ENCODE measurements at regions not wholly inside any gene's neighbourhood (a gene's known extent, or its start where the extent isn't known, plus 50 kb on each side); places are given as distances from the start of the nearest gene placed in this dataset.
A peak's percentile ranks its signal among the peaks of the same experiment; 100 is the strongest.

GRCh38 chr1:102365071-102365470 is 368.3 kb upstream of the OLFM3 start:
- H3K79me1 ChIP-seq (ENCODE audit: low read length), result peaks cover 2% of the 10 kb centered on the region
- no peak overlapping the region for H4K8ac ChIP-seq (ENCODE audit: low read depth, low read length)
- H3K9ac ChIP-seq (ENCODE audit: low read length), result no peak overlapping the region
- no peak overlapping the region for H3K4me2 ChIP-seq (ENCODE audit: low read length)
- no peak overlapping the region for H2AK5ac ChIP-seq (ENCODE audit: low read length)
- H2BK5ac ChIP-seq (ENCODE audit: low read depth, low read length, poor library complexity), result no peak overlapping the region
- peak overlapping the region; percentile 40 for H3K27ac ChIP-seq (ENCODE audit: low read depth, low read length)
- no peak overlapping the region for H3K4me3 ChIP-seq (ENCODE audit: low read depth, low read length)
- H3K36me3 ChIP-seq (ENCODE audit: control insufficient read depth in 1 of 2, insufficient read depth in 2 of 2, low read length in 2 of 2), result no peaks in the 10 kb centered on the region
- no peak for DNase-seq
- no peak overlapping the region for H3K4ac ChIP-seq (ENCODE audit: low read depth, low read length)
- H3K18ac ChIP-seq (ENCODE audit: low read length), result no peak overlapping the region
- no peak overlapping the region for H2BK12ac ChIP-seq (ENCODE audit: low read length)
- no CpG with 5 or more reads among the region's 3 CpGs for WGBS (ENCODE audit: extremely low coverage, insufficient coverage, insufficient read length)
- no peaks in the 10 kb centered on the region for H3K27me3 ChIP-seq (ENCODE audit: insufficient read depth, low read length)
- no peaks in the 10 kb centered on the region for H3K79me2 ChIP-seq (ENCODE audit: control insufficient read depth, insufficient read depth, low read length, poor library complexity)
- no peak overlapping the region for H3K23ac ChIP-seq (ENCODE audit: low read length)
- H3K9me3 ChIP-seq (ENCODE audit: insufficient read depth, low read depth, low read length), result peaks cover 1% of the 10 kb centered on the region
- H2AFZ ChIP-seq (ENCODE audit: insufficient read depth, low read length, poor library complexity), result no peak overlapping the region
- no peak overlapping the region for H4K12ac ChIP-seq (ENCODE audit: low read depth, low read length)
- H3K14ac ChIP-seq (ENCODE audit: low read length), result no peak overlapping the region
- H3K4me1 ChIP-seq (ENCODE audit: control insufficient read depth in 1 of 2, insufficient read depth in 2 of 2, low read length in 2 of 2), result no peaks in the 10 kb centered on the region
- no peak overlapping the region for H4K91ac ChIP-seq (ENCODE audit: low read depth, low read length)
- no peak overlapping the region for H2BK120ac ChIP-seq (ENCODE audit: insufficient read depth, low read length, poor library complexity)

GRCh38 chr1:102336602-102337001 is 339.9 kb upstream of the OLFM3 start:
- Histone ChIP-seq H3K27ac (ENCODE audit: low read depth, low read length) (no peak overlapping the region), H3K9ac (ENCODE audit: low read length) (no peak overlapping the region), H2BK12ac (ENCODE audit: low read length) (no peak overlapping the region), H3K9me3 (ENCODE audit: insufficient read depth, low read depth, low read length) (no peaks in the 10 kb centered on the region), H3K4ac (ENCODE audit: low read depth, low read length) (no peak overlapping the region), H2AK5ac (ENCODE audit: low read length) (no peak overlapping the region), H3K79me2 (ENCODE audit: control insufficient read depth, insufficient read depth, low read length, poor library complexity) (no peaks in the 10 kb centered on the region), H2AFZ (ENCODE audit: insufficient read depth, low read length, poor library complexity) (no peak overlapping the region), H4K12ac (ENCODE audit: low read depth, low read length) (no peak overlapping the region), H3K4me3 (ENCODE audit: low read depth, low read length) (no peak overlapping the region), H3K27me3 (ENCODE audit: insufficient read depth, low read length) (no peaks in the 10 kb centered on the region), H3K79me1 (ENCODE audit: low read length) (no peaks in the 10 kb centered on the region), H3K23ac (ENCODE audit: low read length) (no peak overlapping the region), H4K91ac (ENCODE audit: low read depth, low read length) (no peak overlapping the region), H3K18ac (ENCODE audit: low read length) (no peak overlapping the region), H3K4me2 (ENCODE audit: low read length) (no peak overlapping the region), H3K14ac (ENCODE audit: low read length) (no peak overlapping the region), H3K4me1 (ENCODE audit: control insufficient read depth in 1 of 2, insufficient read depth in 2 of 2, low read length in 2 of 2) (no peaks in the 10 kb centered on the region), H2BK120ac (ENCODE audit: insufficient read depth, low read length, poor library complexity) (no peak overlapping the region), H4K8ac (ENCODE audit: low read depth, low read length) (no peak overlapping the region), H2BK5ac (ENCODE audit: low read depth, low read length, poor library complexity) (no peak overlapping the region), H3K36me3 (ENCODE audit: control insufficient read depth in 1 of 2, insufficient read depth in 2 of 2, low read length in 2 of 2) (no peaks in the 10 kb centered on the region)
- DNase-seq, result no peak
- no CpG with 5 or more reads among the region's 5 CpGs for WGBS (ENCODE audit: extremely low coverage, insufficient coverage, insufficient read length)

- H3K4me2 ChIP-seq (ENCODE audit: low read length), result no peak overlapping the region
- H3K14ac ChIP-seq (ENCODE audit: low read length), result no peak overlapping the region
- no peak overlapping the region for H2BK120ac ChIP-seq (ENCODE audit: insufficient read depth, low read length, poor library complexity)
- no peak overlapping the region for H2AFZ ChIP-seq (ENCODE audit: insufficient read depth, low read length, poor library complexity)
- H3K79me1 ChIP-seq (ENCODE audit: low read length), result no peaks in the 10 kb centered on the region
- no peak overlapping the region for H3K27ac ChIP-seq (ENCODE audit: low read depth, low read length)
- no peak overlapping the region for H2BK12ac ChIP-seq (ENCODE audit: low read length)
- no peak overlapping the region for H2BK5ac ChIP-seq (ENCODE audit: low read depth, low read length, poor library complexity)
- H3K4ac ChIP-seq (ENCODE audit: low read depth, low read length), result no peak overlapping the region
- H3K27me3 ChIP-seq (ENCODE audit: insufficient read depth, low read length), result no peaks in the 10 kb centered on the region
- WGBS (ENCODE audit: extremely low coverage, insufficient coverage, insufficient read length), result no CpG with 5 or more reads among the region's 4 CpGs
- no peak overlapping the region for H3K4me3 ChIP-seq (ENCODE audit: low read depth, low read length)
- H3K36me3 ChIP-seq (ENCODE audit: control insufficient read depth in 1 of 2, insufficient read depth in 2 of 2, low read length in 2 of 2), result no peaks in the 10 kb centered on the region
- H4K8ac ChIP-seq (ENCODE audit: low read depth, low read length), result no peak overlapping the region
- no peak overlapping the region for H3K18ac ChIP-seq (ENCODE audit: low read length)
- H4K91ac ChIP-seq (ENCODE audit: low read depth, low read length), result no peak overlapping the region
- no peak for DNase-seq
- H3K9ac ChIP-seq (ENCODE audit: low read length), result no peak overlapping the region
- H3K79me2 ChIP-seq (ENCODE audit: control insufficient read depth, insufficient read depth, low read length, poor library complexity), result no peaks in the 10 kb centered on the region
- no peaks in the 10 kb centered on the region for H3K4me1 ChIP-seq (ENCODE audit: control insufficient read depth in 1 of 2, insufficient read depth in 2 of 2, low read length in 2 of 2)
- H3K9me3 ChIP-seq (ENCODE audit: insufficient read depth, low read depth, low read length), result no peaks in the 10 kb centered on the region
- no peak overlapping the region for H3K23ac ChIP-seq (ENCODE audit: low read length)
- H4K12ac ChIP-seq (ENCODE audit: low read depth, low read length), result no peak overlapping the region
- no peak overlapping the region for H2AK5ac ChIP-seq (ENCODE audit: low read length)
These were observed 321.5 kb upstream of the OLFM3 start for GRCh38 chr1:102318104-102318806.

GRCh38 chr1:102315096-102315495 is 318.4 kb upstream of the OLFM3 start:
- H3K79me1 ChIP-seq (ENCODE audit: low read length), result no peaks in the 10 kb centered on the region
- H3K36me3 ChIP-seq (ENCODE audit: control insufficient read depth in 1 of 2, insufficient read depth in 2 of 2, low read length in 2 of 2), result no peaks in the 10 kb centered on the region
- no peak overlapping the region for H4K12ac ChIP-seq (ENCODE audit: low read depth, low read length)
- no peak overlapping the region for H2BK120ac ChIP-seq (ENCODE audit: insufficient read depth, low read length, poor library complexity)
- no peaks in the 10 kb centered on the region for H3K27me3 ChIP-seq (ENCODE audit: insufficient read depth, low read length)
- H3K9me3 ChIP-seq (ENCODE audit: insufficient read depth, low read depth, low read length), result no peaks in the 10 kb centered on the region
- no peak overlapping the region for H2AK5ac ChIP-seq (ENCODE audit: low read length)
- no peak overlapping the region for H3K18ac ChIP-seq (ENCODE audit: low read length)
- no peak overlapping the region for H3K23ac ChIP-seq (ENCODE audit: low read length)
- H4K8ac ChIP-seq (ENCODE audit: low read depth, low read length), result no peak overlapping the region
- H3K27ac ChIP-seq (ENCODE audit: low read depth, low read length), result no peak overlapping the region
- H3K14ac ChIP-seq (ENCODE audit: low read length), result no peak overlapping the region
- no peak for DNase-seq
- H3K9ac ChIP-seq (ENCODE audit: low read length), result no peak overlapping the region
- no peak overlapping the region for H3K4me2 ChIP-seq (ENCODE audit: low read length)
- H3K79me2 ChIP-seq (ENCODE audit: control insufficient read depth, insufficient read depth, low read length, poor library complexity), result no peaks in the 10 kb centered on the region
- H2BK5ac ChIP-seq (ENCODE audit: low read depth, low read length, poor library complexity), result no peak overlapping the region
- H4K91ac ChIP-seq (ENCODE audit: low read depth, low read length), result no peak overlapping the region
- H2AFZ ChIP-seq (ENCODE audit: insufficient read depth, low read length, poor library complexity), result no peak overlapping the region
- H3K4me3 ChIP-seq (ENCODE audit: low read depth, low read length), result no peak overlapping the region
- no peaks in the 10 kb centered on the region for H3K4me1 ChIP-seq (ENCODE audit: control insufficient read depth in 1 of 2, insufficient read depth in 2 of 2, low read length in 2 of 2)
- no peak overlapping the region for H2BK12ac ChIP-seq (ENCODE audit: low read length)
- no peak overlapping the region for H3K4ac ChIP-seq (ENCODE audit: low read depth, low read length)
